Liver (tissue), 7 donors: ENCODE measurements at regions not wholly inside any gene's neighbourhood (a gene's known extent, or its start where the extent isn't known, plus 50 kb on each side); places are given as distances from the start of the nearest gene placed in this dataset.

ENCODE experiments used
- DNase-seq: peaks from one replicate; pipeline ENCODE4 v3.0.0-alpha.2; 2017; ENCODE audit warnings: low spot score
- H3K27ac ChIP-seq, 2 donors: one replicate each; pipeline ENCODE4 v1.7.0; 2013; ENCODE audit warnings: inconsistent platforms in 2 of 2, low read length in 2 of 2, control low read depth in 1 of 2, low read depth in 1 of 2, mild to moderate bottlenecking in 1 of 2
- H3K27me3 ChIP-seq, 4 donors: one replicate each; pipeline versions ENCODE4 v1.6.1 to v1.7.0; 2013; ENCODE audit warnings: low read length in 3 of 4, inconsistent platforms in 1 of 4, mild to moderate bottlenecking in 1 of 4, moderate library complexity in 1 of 4; ENCODE audit not compliant: control insufficient read depth in 4 of 4, insufficient read depth in 4 of 4
- H3K36me3 ChIP-seq, 4 donors: one replicate each; pipeline versions ENCODE4 v1.6.1 to v1.7.0; 2013; ENCODE audit warnings: low read length in 3 of 4, mild to moderate bottlenecking in 3 of 4, low read depth in 1 of 4, moderate library complexity in 1 of 4; ENCODE audit not compliant: control insufficient read depth in 4 of 4, insufficient read depth in 3 of 4
- H3K4me1 ChIP-seq, 4 donors: one replicate each; pipeline versions ENCODE4 v1.6.1 to v1.7.0; 2013; ENCODE audit warnings: low read length in 3 of 4, mild to moderate bottlenecking in 3 of 4, moderate library complexity in 1 of 4; ENCODE audit not compliant: control insufficient read depth in 4 of 4, insufficient read depth in 4 of 4
- H3K4me3 ChIP-seq, 3 donors: one replicate each; pipeline versions ENCODE4 v1.6.1 to v1.7.0; 2013; ENCODE audit warnings: low read length in 3 of 3, control low read depth in 1 of 3, low read depth in 1 of 3, mild to moderate bottlenecking in 1 of 3
- H3K9ac ChIP-seq, 2 donors: one replicate each; pipeline ENCODE4 v1.7.0; 2013; ENCODE audit warnings: low read length in 2 of 2, mild to moderate bottlenecking in 2 of 2, moderate library complexity in 2 of 2, control low read depth in 1 of 2, low read depth in 1 of 2
- H3K9me3 ChIP-seq, 4 donors: one replicate each; pipeline versions ENCODE4 v1.6.1 to v1.7.0; 2013; ENCODE audit warnings: low read length in 3 of 4; ENCODE audit not compliant: control insufficient read depth in 4 of 4
- ATF3 ChIP-seq: IDR thresholded peaks from 2 replicates; pipeline ENCODE4 v1.6.1; 2016; ENCODE audit warnings: antibody characterized with exemption
- EGR1 ChIP-seq, 2 donors: IDR thresholded peaks; 2 replicates each; pipeline ENCODE4 v1.6.1; 2016 to 2018; ENCODE audit warnings: antibody characterized with exemption in 2 of 2, low read depth in 2 of 2
- HNF4A ChIP-seq, 2 donors: conservative IDR thresholded peaks; 2 replicates each; pipeline ENCODE4 v1.6.1; 2016; ENCODE audit warnings: antibody characterized with exemption in 2 of 2, mild to moderate bottlenecking in 2 of 2
- JUND ChIP-seq, 2 donors: IDR thresholded peaks; 2 replicates each; pipeline ENCODE4 v1.6.1; 2016; ENCODE audit warnings: antibody characterized with exemption in 2 of 2
- NR2F2 ChIP-seq: IDR thresholded peaks from 2 replicates; pipeline ENCODE4 v1.6.1; 2016; ENCODE audit warnings: antibody characterized with exemption
- RAD21 ChIP-seq, 2 donors: IDR thresholded peaks; 2 replicates each; pipeline ENCODE4 v1.6.1; 2016; ENCODE audit warnings: antibody characterized with exemption in 2 of 2, mild to moderate bottlenecking in 2 of 2
- REST ChIP-seq: IDR thresholded peaks from 2 replicates; pipeline ENCODE4 v1.6.1; 2016; ENCODE audit warnings: antibody characterized with exemption, mild to moderate bottlenecking
- RXRA ChIP-seq, 2 donors: IDR thresholded peaks; 2 replicates each; pipeline ENCODE4 v1.6.1; 2017 to 2018; ENCODE audit warnings: antibody characterized with exemption in 2 of 2, mild to moderate bottlenecking in 1 of 2
- SP1 ChIP-seq: IDR thresholded peaks from 2 replicates; pipeline ENCODE4 v1.6.1; 2018; ENCODE audit warnings: antibody characterized with exemption, mild to moderate bottlenecking
- TAF1 ChIP-seq: conservative IDR thresholded peaks from 2 replicates; pipeline ENCODE4 v1.6.1; 2016; ENCODE audit warnings: antibody characterized with exemption, mild to moderate bottlenecking
- YY1 ChIP-seq: IDR thresholded peaks from 2 replicates; pipeline ENCODE4 v1.6.1; 2016; ENCODE audit warnings: antibody characterized with exemption, mild to moderate bottlenecking
- WGBS: extraction: QIAGEN DNeasy Blood & Tissue Kit; methylation state at CpG from one replicate; pipeline ENCODE4 v1.1.7; 2013; 5-methylcytosine and 5-hydroxymethylcytosine counted together
- TF ChIP-seq, protein P1 (sequence below): IDR thresholded peaks from 2 replicates; pipeline ENCODE4 v1.6.1; 2016; ENCODE audit warnings: antibody characterized with exemption
- donor health status: healthy.
- donor health status: healthy.
- donor health status: healthy.
- donor health status: healthy.

GRCh38 chr12:93090731-93091172, 161.7 kb upstream of the EEA1 start:
- Histone ChIP-seq H3K27ac (no peak overlapping the region), H3K4me1 (no peaks in the 10 kb centered on the region), H3K9me3 (peaks cover 0 to 3% (median 0%) of the 10 kb centered on the region in 4 donors), H3K4me3 (no peak overlapping the region), H3K36me3 (no peaks in the 10 kb centered on the region), H3K9ac (no peak overlapping the region), H3K27me3 (no peaks in the 10 kb centered on the region)
- TF ChIP-seq REST (no peak), JUND (IDR thresholded peaks at IDR 0.05) (no peak), RAD21 (IDR thresholded peaks at IDR 0.05) (no peak), SP1 (no peak), HNF4A (conservative IDR thresholded peaks at IDR 0.05) (no peak)
- no peak for DNase-seq

- DNase-seq = no peak
- H3K27ac ChIP-seq = no peak overlapping the region
- no peaks in the 10 kb centered on the region for H3K4me1 ChIP-seq
- no peaks in the 10 kb centered on the region for H3K36me3 ChIP-seq
- 89% methylated on average over 6 of the region's 6 CpGs for WGBS
- H3K9ac ChIP-seq = no peak overlapping the region
- TF ChIP-seq, protein P1, sequence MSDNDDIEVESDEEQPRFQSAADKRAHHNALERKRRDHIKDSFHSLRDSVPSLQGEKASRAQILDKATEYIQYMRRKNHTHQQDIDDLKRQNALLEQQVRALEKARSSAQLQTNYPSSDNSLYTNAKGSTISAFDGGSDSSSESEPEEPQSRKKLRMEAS = no peak
- no peak for TF ChIP-seq RXRA (IDR thresholded peaks at IDR 0.05)
- no peak for TF ChIP-seq EGR1 (IDR thresholded peaks at IDR 0.05; ENCODE audit: low read depth in 2 of 2)
- TF ChIP-seq YY1 = no peak
- TF ChIP-seq ATF3 = no peak
- no peak for TF ChIP-seq TAF1
- no peak overlapping the region for H3K4me3 ChIP-seq
- no peaks in the 10 kb centered on the region for H3K9me3 ChIP-seq
- no peaks in the 10 kb centered on the region for H3K27me3 ChIP-seq
These were observed 163.0 kb upstream of the EEA1 start for GRCh38 chr12:93091886-93092648.

DNA sequence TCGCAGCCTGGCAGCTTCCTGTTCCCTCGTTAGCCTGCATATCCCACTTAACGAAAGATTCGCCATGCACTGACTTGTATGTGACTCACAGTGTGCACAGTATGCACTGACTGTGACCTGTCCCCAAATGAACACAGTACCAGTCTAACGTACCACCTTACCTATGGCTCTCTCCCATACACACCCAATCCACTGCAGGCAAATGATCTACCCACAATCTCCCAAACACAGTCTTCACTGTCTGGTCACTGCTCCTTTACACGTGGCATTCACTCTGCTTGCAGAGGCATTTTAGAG, 163.5 kb upstream of the EEA1 start:
- H3K9ac ChIP-seq = no peak overlapping the region
- no peak for TF ChIP-seq REST
- TF ChIP-seq RXRA (IDR thresholded peaks at IDR 0.05) = no peak
- TF ChIP-seq RAD21 (IDR thresholded peaks at IDR 0.05) = no peak
- no peak for TF ChIP-seq YY1
- TF ChIP-seq NR2F2 = no peak
- TF ChIP-seq, protein P1 = no peak
- TF ChIP-seq ATF3 = no peak
- no peaks in the 10 kb centered on the region for H3K36me3 ChIP-seq
- WGBS = 96% methylated on average over 6 of the region's 6 CpGs
- no peaks in the 10 kb centered on the region for H3K9me3 ChIP-seq
- no peaks in the 10 kb centered on the region for H3K27me3 ChIP-seq
- H3K4me1 ChIP-seq = no peaks in the 10 kb centered on the region
- no peak overlapping the region for H3K27ac ChIP-seq
- no peak for DNase-seq
- H3K4me3 ChIP-seq = no peak overlapping the region
